Stimulated activated CD4-positive, alpha-beta T cell treated with anti-CD3 and anti-CD28 coated beads, Interleukin-15, amount 100 ng/mL, for 24 hours (primary cell): ENCODE measurements at regions not wholly inside any gene's neighbourhood (a gene's known extent, or its start where the extent isn't known, plus 50 kb on each side); places are given as distances from the start of the nearest gene placed in this dataset.

ENCODE experiments used
- DNase-seq: peaks from one replicate; pipeline ENCODE4 v3.0.0-alpha.2; 2020

DNA sequence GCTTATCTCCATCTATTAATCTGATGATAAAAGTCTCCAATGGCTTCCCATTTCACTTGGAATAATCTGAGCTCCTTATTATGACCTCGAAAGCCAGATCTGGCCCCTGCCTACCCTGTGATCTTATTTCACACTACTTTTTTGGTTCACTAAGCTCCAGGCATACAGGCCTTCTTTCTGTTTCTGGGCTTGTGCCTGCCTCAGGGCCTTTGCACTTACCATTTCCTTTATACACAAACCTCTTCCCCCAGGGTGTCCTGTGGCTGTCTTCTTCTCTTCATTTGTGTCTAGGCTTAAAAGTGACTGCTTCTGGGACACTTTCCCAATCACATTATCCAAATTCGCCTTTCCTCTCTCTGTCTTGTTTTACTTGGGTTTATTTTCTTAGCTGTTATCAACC, 478.8 kb downstream of the LRIG3 start:
- DNase-seq = no peak

- peak; percentile 5 for DNase-seq
These were observed 476.9 kb downstream of the LRIG3 start for GRCh38 chr12:58443273-58443980.

DNA sequence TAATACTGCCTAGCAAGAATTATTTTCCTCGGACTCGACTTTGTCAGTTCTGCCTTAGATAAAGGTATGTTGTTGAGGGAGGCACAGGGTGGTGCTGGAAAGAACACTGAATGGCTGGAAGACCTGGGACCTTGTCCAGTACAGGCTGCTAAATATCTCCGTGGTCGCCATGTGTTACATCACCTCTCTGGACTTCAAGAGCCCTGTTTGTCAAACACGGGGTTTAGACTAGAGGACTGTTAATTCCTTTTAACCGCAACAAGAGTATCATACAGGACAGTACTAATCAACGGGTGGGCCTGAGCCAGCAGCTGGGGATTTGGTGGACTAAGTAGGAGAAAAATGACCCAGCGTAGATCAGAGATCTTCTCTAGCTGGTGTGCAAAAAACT, 476.3 kb downstream of the LRIG3 start:
- DNase-seq = no peak

DNA sequence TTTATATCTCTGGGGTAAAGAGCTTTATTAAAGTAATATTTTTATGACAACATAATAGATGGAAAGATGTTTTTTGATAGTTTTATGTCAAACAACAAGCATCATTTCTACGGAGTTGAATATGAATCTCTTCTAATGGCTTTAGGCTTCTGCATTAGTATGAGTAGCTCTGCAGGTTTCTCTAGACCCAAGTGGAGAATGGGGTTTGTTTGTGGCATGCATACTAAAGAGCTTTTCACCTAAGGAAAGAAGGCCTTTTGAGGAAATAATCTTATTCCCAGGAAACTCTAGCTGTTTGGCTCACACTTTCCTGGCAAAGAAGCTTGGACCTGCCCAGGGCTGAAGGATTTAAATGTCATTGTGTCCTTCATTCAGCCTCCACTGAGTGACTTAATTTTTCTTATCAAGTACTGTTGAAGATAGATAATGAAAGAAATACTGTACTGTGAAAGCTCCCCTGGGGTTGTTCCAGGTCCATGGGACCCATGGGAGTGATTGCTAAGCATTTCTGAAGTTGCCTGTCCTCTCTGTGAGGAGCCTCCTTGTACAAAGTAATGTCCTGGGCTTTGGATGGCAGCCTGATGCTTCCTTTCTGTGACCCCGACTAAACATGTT, 469.3 kb downstream of the LRIG3 start:
- no peak for DNase-seq

GRCh38 chr12:58452546-58452945, 467.8 kb downstream of the LRIG3 start:
- DNase-seq = no peak

DNA sequence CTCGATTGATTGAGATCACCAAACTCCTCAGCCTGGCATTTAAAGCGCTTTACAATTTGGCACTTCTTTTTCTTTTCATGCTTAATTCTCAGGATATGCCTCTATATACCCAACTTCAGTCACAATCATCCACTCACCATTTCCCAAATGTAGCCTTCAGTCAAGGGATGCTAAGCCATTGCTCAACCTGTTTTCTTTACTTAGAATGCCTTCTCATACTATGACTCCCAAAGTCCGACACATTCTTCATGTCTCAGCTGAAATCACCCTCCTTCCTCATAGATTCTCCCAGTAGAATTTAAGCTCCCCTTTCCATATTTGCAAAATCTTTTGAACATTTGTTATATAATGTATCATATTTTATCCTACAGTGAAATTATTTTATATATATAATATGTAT, 467.0 kb downstream of the LRIG3 start:
- DNase-seq = no peak

DNA sequence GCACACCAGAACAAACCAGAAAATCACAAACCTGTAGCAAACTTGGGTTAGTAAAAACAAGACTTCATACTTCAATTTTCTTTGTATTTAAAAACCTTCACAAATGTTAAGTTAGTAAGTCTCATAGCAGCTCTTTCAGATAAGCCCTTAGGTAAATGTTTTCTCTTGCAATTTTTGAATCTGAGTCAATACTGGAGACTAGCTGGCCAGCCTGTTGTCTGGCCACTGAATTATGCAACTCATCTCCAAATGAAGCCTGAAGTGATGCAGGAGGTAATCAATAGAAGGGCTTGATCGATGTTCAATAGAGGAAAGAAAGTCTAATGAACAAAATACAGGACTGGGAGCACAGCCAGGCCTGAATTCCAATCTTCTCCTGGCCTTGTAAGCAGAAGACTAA, 465.2 kb downstream of the LRIG3 start:
- no peak for DNase-seq

GRCh38 chr12:58458102-58458501, 462.2 kb downstream of the LRIG3 start:
- DNase-seq = no peak

DNA sequence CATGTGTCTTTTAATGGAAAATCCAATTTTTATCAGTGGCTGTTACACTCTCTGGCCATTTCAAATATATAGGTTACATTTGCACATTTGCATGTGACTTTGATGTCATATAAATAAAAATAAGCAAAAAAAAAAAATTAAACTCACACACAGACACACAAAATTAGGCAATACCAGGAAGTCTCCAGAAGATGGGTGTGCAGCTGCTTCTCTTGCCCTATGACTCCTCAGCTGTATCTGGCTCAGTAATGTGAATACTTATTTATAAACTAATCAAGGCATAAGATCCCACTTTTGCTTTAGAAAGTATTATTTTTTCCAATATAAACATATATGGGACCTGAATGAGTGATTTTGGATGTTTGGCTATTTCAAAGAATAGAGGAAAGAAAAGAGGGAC, 461.1 kb downstream of the LRIG3 start:
- no peak for DNase-seq

- DNase-seq = no peak
These were observed 457.3 kb downstream of the LRIG3 start for GRCh38 chr12:58463051-58463450.

- DNase-seq = no peak
These were observed 454.9 kb downstream of the LRIG3 start for GRCh38 chr12:58465418-58465817.

DNA sequence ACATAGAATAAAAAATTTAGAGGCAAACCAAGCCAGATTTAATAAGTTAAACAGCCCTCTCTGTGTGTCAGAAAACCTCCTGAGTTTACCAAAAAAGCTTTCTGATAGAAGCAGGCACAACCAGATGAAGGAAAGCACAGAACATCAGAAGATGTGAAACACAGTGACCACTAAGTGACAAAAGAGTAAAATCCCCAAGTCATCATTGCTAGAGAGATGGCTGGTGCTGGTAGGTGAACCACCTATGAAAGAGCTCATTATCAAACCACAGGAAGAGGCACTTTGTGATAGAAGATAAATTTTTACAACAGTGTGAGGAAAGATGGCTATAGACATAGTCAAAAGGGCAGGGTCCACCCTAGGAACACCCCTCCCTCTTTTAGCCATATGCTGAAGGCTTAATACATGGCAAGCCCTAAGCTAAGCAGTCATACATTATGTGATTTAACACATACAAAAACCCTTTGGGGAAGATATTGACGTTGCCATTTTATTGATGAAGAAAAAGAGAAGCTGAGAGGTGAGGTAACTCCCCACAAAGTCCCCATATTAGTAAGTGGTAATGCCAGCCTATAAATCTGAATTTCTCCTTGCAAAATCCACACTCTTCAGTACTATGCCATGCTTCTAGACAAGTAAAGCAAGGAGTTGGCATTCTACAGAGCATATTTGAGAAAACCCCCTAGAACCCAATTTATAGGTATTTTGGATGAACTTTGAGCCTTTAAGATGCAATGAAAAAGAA, 449.9 kb downstream of the LRIG3 start:
- no peak for DNase-seq

- no peak for DNase-seq
These were observed 440.9 kb downstream of the LRIG3 start for GRCh38 chr12:58479401-58479800.

DNA sequence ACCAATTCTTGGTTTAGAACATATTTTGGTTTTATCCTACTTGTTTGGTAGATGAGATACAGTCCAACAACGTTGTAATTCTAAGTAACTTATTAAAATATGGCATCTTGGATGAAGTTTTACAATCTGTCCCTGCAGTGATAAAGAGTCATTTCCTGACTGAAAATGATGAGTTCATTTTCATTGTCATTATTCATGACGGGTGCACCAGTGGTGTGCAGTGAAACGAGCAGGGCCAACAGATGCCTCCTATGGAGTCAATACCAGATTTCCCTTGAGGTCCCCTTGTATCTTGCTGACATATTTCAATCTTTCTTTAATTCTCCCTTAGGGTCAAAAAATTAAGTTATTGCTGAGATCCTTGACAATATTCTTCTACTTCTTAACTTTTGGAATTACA, 438.5 kb downstream of the LRIG3 start:
- DNase-seq = no peak

DNA sequence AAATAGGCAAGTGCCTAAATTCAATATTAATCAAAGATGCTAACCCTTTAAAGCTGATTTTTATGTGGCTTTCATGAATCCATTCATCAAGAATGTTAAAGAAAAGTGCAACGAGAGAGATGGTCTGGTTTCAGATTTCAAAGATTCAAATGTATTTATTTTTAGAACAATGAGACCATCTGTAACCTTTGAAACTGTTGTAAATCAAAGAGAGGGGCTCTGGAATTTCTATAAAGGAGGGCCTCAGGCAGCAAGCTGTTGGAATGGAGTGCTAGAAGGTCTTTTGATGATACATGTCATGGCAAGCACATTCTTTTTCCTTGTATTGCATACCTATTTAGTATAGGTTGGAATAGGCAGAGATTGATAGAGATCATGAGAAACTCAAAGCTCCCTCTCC, 433.0 kb downstream of the LRIG3 start:
- DNase-seq = no peak

DNA sequence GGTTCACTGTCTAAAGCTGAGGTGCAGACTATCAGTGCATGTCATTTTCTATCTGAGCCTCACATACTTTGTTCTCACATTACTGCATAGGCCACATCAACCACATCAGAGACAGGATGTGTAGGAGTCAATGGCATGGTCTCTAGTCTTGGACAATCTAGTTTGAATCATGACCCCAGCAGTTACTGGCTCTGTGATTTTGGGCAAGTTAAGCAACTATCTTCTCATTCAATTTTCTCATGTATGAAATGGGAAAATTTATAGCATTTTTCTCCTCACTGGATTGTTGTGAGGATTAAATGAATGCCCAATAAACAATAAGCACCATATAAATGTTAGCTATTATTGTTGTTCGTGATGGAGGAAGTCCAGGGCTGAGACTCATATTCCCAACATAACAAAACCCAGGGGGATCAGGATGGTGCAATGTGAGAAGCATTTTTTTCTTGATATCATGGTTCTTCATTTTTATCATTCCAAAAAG, 432.6 kb downstream of the LRIG3 start:
- DNase-seq = no peak

DNA sequence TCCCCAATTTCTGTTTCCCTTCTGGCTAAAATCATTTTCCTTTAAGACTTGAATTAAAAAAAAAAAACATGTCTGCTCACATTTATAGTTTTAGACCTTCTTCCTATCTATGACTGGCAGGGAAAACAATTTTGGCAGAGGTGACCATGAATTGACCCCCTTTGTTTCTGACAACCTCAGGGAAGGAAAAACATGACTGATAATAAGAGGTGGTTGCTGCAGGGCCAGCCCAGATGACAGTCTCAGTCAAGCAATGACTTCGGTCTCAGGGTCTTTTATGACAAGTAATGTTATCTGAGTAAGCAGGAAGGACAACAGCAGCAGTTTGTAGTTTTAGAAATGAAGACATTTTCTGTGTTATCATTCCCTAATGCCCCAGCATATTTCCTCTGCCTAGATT, 430.9 kb downstream of the LRIG3 start:
- DNase-seq = no peak

DNA sequence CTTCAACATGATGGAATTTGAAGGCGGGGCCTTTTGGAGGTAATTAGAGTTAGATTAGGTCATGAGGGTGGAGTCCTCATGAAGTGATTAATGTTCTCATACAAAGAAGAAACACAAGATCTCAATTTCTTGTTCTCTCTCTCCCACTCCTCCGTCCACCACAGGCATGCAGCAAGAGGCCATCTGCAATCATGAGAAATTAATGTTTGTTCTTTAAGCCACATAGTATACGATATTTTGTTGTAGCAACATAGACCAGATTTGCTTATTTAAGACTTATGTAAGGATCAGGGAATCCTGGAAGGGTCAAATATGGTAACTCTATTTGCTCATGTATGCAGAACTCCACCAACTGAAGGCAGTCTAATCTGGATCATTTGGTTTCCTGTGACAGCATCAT, 429.0 kb downstream of the LRIG3 start:
- DNase-seq = no peak

- no peak for DNase-seq
These were observed 423.7 kb downstream of the LRIG3 start for GRCh38 chr12:58496411-58497190.

GRCh38 chr12:58500399-58500798, 419.9 kb downstream of the LRIG3 start:
- no peak for DNase-seq

DNA sequence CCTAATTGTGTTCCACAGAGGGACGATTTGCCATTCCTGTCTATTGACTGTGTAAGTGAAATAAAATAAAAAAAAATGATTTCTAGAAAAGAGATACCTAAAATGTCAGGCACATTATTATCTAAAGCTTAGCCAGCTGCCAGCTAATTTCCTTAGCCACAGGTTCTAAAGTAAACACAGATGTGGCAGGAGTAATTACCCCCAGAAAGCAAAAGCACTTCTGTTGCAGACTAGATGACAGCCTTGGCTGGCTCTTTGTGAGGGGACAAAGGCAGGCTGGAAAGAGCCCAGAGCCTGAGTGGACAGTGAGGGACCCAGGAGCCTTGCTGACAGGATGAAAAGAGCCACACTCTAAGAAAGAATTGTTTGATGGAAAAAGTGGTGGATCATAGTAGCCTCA, 418.1 kb downstream of the LRIG3 start:
- DNase-seq = no peak

DNA sequence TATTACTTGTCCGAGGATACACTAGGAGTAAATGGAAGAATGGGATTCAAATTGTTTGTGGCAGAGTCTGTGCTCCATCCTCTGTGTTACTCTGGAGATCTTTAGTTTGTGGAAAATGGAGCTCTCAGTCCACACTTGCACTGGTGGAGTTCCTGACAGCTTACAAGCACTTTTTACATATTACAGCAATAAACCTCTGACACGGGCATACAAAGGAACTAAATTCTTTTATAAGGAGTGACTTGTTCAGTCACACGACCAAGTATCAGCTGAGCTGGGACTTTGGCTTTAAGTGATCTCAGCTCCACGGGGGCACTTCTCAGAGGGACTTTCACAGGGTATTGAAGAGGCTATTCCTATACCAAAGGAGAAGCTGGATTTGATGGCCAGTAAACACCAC, 417.5 kb downstream of the LRIG3 start:
- DNase-seq = no peak

- no peak for DNase-seq
These were observed 416.6 kb downstream of the LRIG3 start for GRCh38 chr12:58503731-58504130.
